ENCODE measurements at regions not wholly inside any gene's neighbourhood (a gene's known extent, or its start where the extent isn't known, plus 50 kb on each side); places are given as distances from the start of the nearest gene placed in this dataset.
"Not testable (repeated sequence)": the region's sequence is repeated elsewhere in the genome, so short reads cannot be mapped to it uniquely, and the experiment has no call there.

- DNase-seq (ENCODE audit: low read depth): no peak
- H3K4me3 ChIP-seq (ENCODE audit: low read depth, low read length): no peak overlapping the region
- TF ChIP-seq CTCF (conservative IDR thresholded peaks at IDR 0.05; ENCODE audit: low read depth, low read length): no peak
These were observed 212.1 kb upstream of the PRSS58 start for GRCh38 chr7:142469696-142470543.

GRCh38 chr7:142468871-142469665, 211.2 kb upstream of the PRSS58 start:
- H3K4me3 ChIP-seq (ENCODE audit: low read depth, low read length): no peak overlapping the region
- no peak for DNase-seq (ENCODE audit: low read depth)
- no peak for TF ChIP-seq CTCF (conservative IDR thresholded peaks at IDR 0.05; ENCODE audit: low read depth, low read length)

- not testable (repeated sequence) for DNase-seq (ENCODE audit: low read depth); H3K4me3 ChIP-seq (ENCODE audit: low read depth, low read length)
These were observed 209.3 kb upstream of the PRSS58 start for GRCh38 chr7:142467056-142467655.

GRCh38 chr7:142463401-142463850, 205.6 kb upstream of the PRSS58 start:
- no peak overlapping the region for H3K4me3 ChIP-seq (ENCODE audit: low read depth, low read length)
- no peak for TF ChIP-seq CTCF (conservative IDR thresholded peaks at IDR 0.05; ENCODE audit: low read depth, low read length)
- no peak for DNase-seq (ENCODE audit: low read depth)

DNA sequence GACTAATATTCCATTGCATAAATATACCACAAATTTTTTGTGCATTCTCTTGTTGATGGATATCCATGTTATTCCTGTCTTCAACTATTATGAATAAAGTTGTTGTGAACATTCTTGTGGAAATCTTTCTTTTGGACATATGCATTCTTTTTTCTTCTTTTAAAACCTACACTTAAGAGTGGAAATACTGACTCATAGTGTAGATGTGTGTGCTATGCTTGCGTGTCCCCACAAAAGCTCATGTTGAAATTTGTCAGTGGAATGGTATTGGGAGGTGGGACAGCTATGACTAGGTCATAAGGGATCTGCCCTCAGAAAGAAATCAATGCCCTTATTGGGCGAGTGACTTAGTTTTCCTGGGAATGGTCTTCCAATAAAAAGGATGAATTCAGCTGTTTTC, 203.6 kb upstream of the PRSS58 start:
- H3K4me3 ChIP-seq (ENCODE audit: low read depth, low read length): no peak overlapping the region
- no peak for TF ChIP-seq CTCF (conservative IDR thresholded peaks at IDR 0.05; ENCODE audit: low read depth, low read length)
- no peak for DNase-seq (ENCODE audit: low read depth)

DNA sequence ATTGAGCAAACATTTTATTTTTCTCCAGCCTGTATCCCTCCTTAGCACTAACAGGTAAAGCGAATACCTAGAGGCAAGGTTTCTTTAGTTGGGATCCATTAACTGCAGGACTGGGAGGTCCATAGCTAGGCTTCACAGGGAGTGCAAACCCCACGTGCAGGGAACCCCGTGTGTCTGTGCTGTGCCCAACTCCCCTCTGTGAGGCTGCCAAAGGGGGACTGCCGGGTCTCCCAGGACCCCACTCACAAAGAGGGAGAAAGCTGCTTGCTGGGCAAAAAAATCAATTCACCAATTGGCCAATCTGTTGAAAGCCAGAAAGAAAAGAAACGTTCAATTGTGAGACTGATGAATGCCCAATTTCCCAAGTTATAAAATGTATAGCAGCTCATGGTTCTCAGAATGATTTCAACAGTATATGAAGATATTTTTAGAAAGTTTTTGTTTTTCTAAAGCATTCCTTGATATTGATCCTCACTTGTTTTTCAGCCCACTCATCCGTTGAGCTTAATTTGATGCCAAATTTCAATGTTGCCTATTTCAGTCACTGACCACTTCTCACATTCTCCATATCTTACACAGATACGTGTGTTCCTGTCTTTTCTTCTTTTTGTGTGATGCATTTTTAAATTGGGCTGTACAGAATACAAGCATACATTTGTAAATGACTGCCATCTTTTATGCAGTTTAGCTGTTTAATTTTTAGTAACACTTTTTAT, 202.7 kb upstream of the PRSS58 start:
- H3K4me3 ChIP-seq (ENCODE audit: low read depth, low read length): no peak overlapping the region
- TF ChIP-seq CTCF (conservative IDR thresholded peaks at IDR 0.05; ENCODE audit: low read depth, low read length): no peak
- DNase-seq (ENCODE audit: low read depth): no peak

DNA sequence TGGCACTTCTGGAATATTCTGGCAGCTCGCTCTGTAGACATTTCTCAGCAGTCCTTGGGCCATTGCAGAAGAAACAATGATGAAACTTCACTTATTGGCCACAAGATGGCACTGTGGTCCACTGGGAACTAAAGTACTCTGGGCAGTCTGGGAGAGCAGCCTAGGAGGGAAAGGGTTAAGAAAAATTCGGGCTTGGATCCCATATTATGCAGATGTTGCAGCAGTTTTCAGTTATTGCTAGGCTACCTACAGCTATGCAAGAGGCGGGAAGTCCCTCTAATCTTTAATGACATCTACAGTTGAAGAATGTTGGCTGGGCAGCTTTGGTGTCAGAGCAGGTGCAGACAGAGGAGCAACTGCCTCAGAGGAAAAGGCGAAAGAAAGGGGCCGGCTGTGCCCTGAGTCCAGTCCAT, 201.7 kb upstream of the PRSS58 start:
- TF ChIP-seq CTCF (conservative IDR thresholded peaks at IDR 0.05; ENCODE audit: low read depth, low read length): peak; percentile 83

More for the DNA sequence above, 201.7 kb upstream of the PRSS58 start:
- DNase-seq (ENCODE audit: low read depth): no peak
- no peak overlapping the region for H3K4me3 ChIP-seq (ENCODE audit: low read depth, low read length)
